Kidney capillary endothelial cell (primary cell): ENCODE measurements at regions not wholly inside any gene's neighbourhood (a gene's known extent, or its start where the extent isn't known, plus 50 kb on each side); places are given as distances from the start of the nearest gene placed in this dataset.

ENCODE experiments used
- DNase-seq: peaks from one replicate; pipeline ENCODE4 v3.0.0-alpha.2; 2018; ENCODE audit warnings: low spot score

- DNase-seq, result no peak
These were observed 53.6 kb upstream of the KCNJ15 start for GRCh38 chr21:38203229-38203628.

GRCh38 chr21:38205940-38206339 lies 50.9 kb upstream of the KCNJ15 start:
- no peak for DNase-seq

GRCh38 chr21:38206646-38207045 lies 50.1 kb upstream of the KCNJ15 start:
- no peak for DNase-seq
